ENCODE measurements at regions not wholly inside any gene's neighbourhood (a gene's known extent, or its start where the extent isn't known, plus 50 kb on each side); places are given as distances from the start of the nearest gene placed in this dataset.

DNA sequence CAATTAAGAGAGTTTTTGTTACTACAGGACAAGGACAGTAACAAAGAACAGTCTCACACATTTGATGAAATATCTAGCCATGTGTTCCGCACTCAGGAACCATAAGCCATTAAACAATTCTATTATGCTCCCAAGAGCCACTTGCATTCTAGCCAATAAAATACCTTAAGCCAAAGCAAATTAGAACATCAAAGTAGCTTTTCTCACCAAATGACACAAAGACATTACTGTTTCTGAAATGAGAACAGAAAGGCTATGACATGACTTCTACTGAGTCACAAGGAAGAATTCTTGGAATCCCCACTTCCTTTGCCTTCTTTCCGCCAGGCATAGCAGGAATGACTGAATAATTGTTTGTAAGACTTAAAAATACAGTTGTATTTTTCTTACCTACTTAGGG, 445.8 kb downstream of the ATP23 start:
- Mint-ChIP-seq H3K9me3 (peaks cover 0 to 3% (median 0%) of the 10 kb centered on the region in 9 donors), H3K4me3 (no peak overlapping the region), H3K4me1 (no peaks in the 10 kb centered on the region), H3K36me3 (no peaks in the 10 kb centered on the region), H3K27ac (no peak overlapping the region), H3K27me3 (peaks cover 5 to 22% (median 12%) of the 10 kb centered on the region in 5 donors)
- DNase-seq (no peak), ATAC-seq (no peak)
- POLR2A ChIA-PET = no interaction called here

DNA sequence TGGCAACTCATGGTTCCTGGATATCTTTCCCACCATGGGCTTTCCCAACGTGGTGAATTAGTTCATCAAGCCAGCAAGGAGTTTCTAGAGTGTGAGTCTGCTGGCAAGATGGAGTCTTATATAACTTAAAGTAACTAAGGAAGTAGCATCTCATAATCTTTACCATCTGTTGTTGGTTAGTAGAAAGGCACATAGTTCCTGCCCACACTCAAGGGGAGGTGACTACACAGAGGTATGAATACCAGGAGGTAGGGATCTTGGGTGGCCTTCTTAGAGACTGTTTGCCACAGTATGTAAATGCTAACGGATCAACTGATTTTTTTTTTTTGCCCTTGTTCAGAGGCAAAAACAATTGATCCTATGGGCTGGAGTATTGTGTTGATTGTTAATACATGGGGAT, 446.9 kb downstream of the ATP23 start:
- no peaks in the 10 kb centered on the region for H3K36me3 Mint-ChIP-seq
- H3K27me3 Mint-ChIP-seq = peaks cover 5 to 12% (median 9%) of the 10 kb centered on the region in 5 donors
- POLR2A ChIA-PET = no interaction called here
- H3K4me1 Mint-ChIP-seq = no peaks in the 10 kb centered on the region
- no peak for ATAC-seq
- no peak for DNase-seq
- H3K27ac Mint-ChIP-seq = no peak overlapping the region
- H3K9me3 Mint-ChIP-seq = peaks cover 0 to 3% (median 0%) of the 10 kb centered on the region in 9 donors
- H3K4me3 Mint-ChIP-seq = no peak overlapping the region

DNA sequence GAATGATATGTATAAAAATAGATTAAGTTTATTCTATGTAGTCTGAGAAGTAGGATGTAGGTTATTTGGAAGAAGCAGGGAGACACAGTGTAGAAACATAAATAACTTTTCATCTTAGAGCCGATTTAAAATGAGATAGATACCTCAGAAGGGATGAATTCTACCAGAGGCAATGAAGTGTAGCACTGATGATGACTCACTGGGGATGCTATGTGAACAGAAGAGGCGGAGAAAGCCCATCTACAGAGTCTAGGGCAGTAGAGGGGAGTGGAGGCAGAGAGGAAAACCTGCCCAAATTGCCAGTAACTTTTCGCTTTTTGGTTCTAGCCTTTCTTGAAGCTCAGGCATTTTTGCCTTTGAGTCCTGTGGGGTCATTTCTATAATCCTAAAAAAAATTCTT, 451.8 kb downstream of the ATP23 start:
- H3K27me3 Mint-ChIP-seq = peaks cover 0 to 17% (median 4%) of the 10 kb centered on the region in 5 donors
- ATAC-seq = no peak
- no peak for DNase-seq
- H3K4me1 Mint-ChIP-seq = no peaks in the 10 kb centered on the region
- no peaks in the 10 kb centered on the region for H3K36me3 Mint-ChIP-seq
- no peak overlapping the region for H3K27ac Mint-ChIP-seq
- POLR2A ChIA-PET = no interaction called here
- no peak overlapping the region for H3K4me3 Mint-ChIP-seq
- peaks cover 0 to 11% (median 0%) of the 10 kb centered on the region in 9 donors for H3K9me3 Mint-ChIP-seq

DNA sequence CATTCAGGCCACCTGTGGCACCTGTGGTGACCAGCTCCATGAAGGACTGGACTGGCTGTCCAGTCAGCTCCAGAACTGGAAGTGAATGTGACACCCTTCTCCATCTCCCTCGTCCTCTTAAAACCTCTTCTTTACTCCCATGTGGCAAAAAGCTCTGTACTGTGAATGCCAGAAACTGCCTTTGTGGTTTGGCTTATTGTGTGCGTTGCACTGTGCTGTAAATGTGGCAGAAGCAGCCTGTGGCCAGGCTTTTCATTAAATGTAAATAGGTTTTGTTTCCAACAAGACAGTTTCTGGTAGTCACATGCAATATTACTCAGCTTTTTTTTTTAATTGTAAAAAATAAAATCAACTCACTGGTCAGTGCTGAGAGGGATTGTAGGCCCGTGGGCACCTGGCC, 453.7 kb downstream of the ATP23 start:
- no peak overlapping the region for H3K27ac Mint-ChIP-seq
- H3K4me3 Mint-ChIP-seq = no peak overlapping the region
- DNase-seq (no peak), ATAC-seq (no peak)
- H3K9me3 Mint-ChIP-seq = peaks cover 0 to 11% (median 6%) of the 10 kb centered on the region in 9 donors
- H3K36me3 Mint-ChIP-seq = peaks cover 0 to 8% (median 0%) of the 10 kb centered on the region in 3 donors
- H3K27me3 Mint-ChIP-seq = peaks cover 5 to 29% (median 11%) of the 10 kb centered on the region in 5 donors
- POLR2A ChIA-PET = no interaction called here
- H3K4me1 Mint-ChIP-seq = no peaks in the 10 kb centered on the region

DNA sequence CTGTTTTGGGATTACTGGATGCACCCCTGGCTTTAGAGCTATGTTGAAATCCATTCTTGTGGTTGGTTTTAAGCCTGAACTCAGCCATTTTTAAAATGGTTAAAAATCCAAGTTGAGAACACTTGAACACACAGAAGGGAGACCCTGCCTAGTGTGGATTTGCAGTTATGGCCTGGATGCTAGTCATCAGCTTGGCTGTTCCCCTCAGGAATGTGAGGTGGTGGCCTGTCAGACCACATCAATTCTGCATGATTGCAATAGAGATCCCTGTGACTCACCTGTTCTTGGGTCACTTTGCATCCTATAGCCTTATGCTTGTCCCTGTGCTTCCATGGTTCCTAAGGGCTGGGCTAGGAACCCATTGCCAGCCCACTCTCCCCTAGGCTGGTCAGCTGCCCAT, 454.1 kb downstream of the ATP23 start:
- H3K4me1 Mint-ChIP-seq = no peaks in the 10 kb centered on the region
- DNase-seq = no peak
- peaks cover 0 to 11% (median 6%) of the 10 kb centered on the region in 9 donors for H3K9me3 Mint-ChIP-seq
- peaks cover 5 to 26% (median 11%) of the 10 kb centered on the region in 5 donors for H3K27me3 Mint-ChIP-seq
- ATAC-seq = no peak
- no peak overlapping the region for H3K27ac Mint-ChIP-seq
- peaks cover 0 to 9% (median 0%) of the 10 kb centered on the region in 3 donors for H3K36me3 Mint-ChIP-seq
- POLR2A ChIA-PET = no interaction called here
- no peak overlapping the region for H3K4me3 Mint-ChIP-seq

DNA sequence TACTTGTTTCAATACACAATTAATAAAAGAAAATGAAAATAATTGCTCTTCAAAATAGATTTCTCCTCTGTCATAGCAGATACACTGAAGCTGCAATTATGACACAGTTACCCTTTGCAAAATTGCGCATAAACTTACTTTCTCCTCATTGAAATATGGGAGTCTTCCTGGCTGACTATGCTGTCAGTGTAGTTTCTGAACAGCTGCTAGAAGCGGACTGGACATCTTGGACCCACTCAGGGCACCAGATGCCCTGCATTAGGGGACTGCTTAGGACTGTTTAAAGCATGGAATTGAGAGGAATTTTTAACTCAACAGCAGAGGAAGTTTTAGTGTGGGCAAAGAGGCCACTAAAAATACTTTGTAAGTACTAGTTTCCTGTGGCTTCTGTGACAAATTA, 454.9 kb downstream of the ATP23 start:
- POLR2A ChIA-PET = no interaction called here
- no peak overlapping the region for H3K4me3 Mint-ChIP-seq
- peaks cover 0 to 9% (median 0%) of the 10 kb centered on the region in 3 donors for H3K36me3 Mint-ChIP-seq
- peaks cover 0 to 14% (median 9%) of the 10 kb centered on the region in 9 donors for H3K9me3 Mint-ChIP-seq
- no peak overlapping the region for H3K27ac Mint-ChIP-seq
- H3K4me1 Mint-ChIP-seq = no peaks in the 10 kb centered on the region
- DNase-seq (no peak), ATAC-seq (no peak)
- peaks cover 5 to 22% (median 9%) of the 10 kb centered on the region in 5 donors for H3K27me3 Mint-ChIP-seq

DNA sequence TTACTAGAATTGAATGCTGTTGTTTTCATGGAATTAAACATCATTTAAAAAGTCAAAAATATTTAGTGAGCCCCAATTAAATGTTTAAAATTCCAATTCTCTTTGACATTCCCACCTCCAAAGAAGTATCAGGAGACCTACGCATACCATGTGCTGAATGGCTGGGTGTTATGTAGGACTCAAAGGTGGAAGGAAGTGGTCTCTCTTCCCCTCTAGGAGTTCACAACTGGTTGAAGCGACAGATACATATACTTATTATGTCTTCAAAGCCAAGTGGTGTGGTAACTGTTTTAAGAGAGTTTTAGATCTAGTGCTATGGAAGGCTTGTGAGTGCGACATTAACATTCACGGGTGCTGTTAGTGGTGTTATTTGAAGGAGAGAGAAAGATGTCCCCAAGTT, 464.0 kb downstream of the ATP23 start:
- no peak overlapping the region for H3K4me3 Mint-ChIP-seq
- POLR2A ChIA-PET = no interaction called here
- ATAC-seq (no peak), DNase-seq (no peak)
- H3K9me3 Mint-ChIP-seq = peaks cover 0 to 5% (median 2%) of the 10 kb centered on the region in 9 donors
- peaks cover 0 to 16% (median 4%) of the 10 kb centered on the region in 5 donors for H3K27me3 Mint-ChIP-seq
- H3K4me1 Mint-ChIP-seq = no peaks in the 10 kb centered on the region
- no peaks in the 10 kb centered on the region for H3K36me3 Mint-ChIP-seq
- H3K27ac Mint-ChIP-seq = no peak overlapping the region

DNA sequence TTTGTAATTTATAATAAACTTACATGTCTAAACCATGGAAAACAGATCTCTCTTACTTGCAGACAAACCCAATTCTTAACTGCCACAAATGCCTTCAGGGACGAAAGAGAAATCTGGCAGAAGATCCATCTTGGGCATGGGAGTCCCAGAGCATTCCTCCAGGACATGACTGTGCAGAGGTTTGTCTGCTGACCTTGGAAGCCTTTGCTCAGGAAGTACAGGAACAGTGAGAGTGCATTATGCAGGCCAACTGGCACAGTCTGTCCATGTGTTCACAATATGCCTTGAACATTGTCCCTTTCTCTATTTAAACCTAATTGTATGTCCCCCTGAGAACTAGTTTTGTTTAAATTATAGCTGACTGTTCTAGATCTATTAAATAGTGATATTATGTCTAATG, 467.1 kb downstream of the ATP23 start:
- Mint-ChIP-seq H3K27ac (no peak overlapping the region), H3K4me1 (no peaks in the 10 kb centered on the region), H3K9me3 (peaks cover 0 to 3% (median 0%) of the 10 kb centered on the region in 9 donors), H3K36me3 (no peaks in the 10 kb centered on the region), H3K4me3 (no peak overlapping the region), H3K27me3 (peaks cover 7 to 35% (median 8%) of the 10 kb centered on the region in 5 donors)
- no peak for ATAC-seq
- DNase-seq = no peak
- POLR2A ChIA-PET = no interaction called here

DNA sequence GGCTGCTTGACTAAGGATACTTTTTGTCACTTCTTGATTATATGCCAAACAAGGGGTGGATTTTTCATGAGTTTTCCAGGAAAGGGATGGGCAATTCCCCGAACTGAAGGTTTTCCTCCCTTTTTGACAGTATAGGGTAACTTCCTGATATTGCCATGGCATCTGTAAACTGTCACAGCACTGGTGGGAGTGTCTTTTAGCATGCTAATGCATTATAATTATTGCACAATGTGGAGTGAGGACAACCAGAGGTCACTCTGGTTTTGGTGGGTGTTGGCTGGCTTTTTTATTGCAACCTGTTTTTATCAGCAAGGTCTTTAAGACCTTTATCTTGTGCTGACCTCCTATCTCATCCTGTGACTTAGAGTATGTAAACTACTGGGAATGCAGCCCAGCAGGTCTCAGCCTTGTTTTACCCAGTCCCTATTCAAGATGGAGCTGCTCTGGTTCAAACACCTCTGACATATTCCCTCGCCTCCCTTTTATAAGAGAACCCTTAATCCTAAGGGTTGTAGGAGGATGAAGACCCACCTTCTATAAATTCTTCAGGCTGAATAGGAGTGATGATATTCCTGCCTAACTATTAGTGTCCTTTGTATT, 471.2 kb downstream of the ATP23 start:
- DNase-seq = no peak
- no peaks in the 10 kb centered on the region for H3K9me3 Mint-ChIP-seq
- H3K4me3 Mint-ChIP-seq = no peak overlapping the region
- POLR2A ChIA-PET = no interaction called here
- H3K36me3 Mint-ChIP-seq = no peaks in the 10 kb centered on the region
- H3K27ac Mint-ChIP-seq = no peak overlapping the region
- ATAC-seq = no peak
- peaks cover 7 to 44% (median 15%) of the 10 kb centered on the region in 5 donors for H3K27me3 Mint-ChIP-seq
- no peaks in the 10 kb centered on the region for H3K4me1 Mint-ChIP-seq

DNA sequence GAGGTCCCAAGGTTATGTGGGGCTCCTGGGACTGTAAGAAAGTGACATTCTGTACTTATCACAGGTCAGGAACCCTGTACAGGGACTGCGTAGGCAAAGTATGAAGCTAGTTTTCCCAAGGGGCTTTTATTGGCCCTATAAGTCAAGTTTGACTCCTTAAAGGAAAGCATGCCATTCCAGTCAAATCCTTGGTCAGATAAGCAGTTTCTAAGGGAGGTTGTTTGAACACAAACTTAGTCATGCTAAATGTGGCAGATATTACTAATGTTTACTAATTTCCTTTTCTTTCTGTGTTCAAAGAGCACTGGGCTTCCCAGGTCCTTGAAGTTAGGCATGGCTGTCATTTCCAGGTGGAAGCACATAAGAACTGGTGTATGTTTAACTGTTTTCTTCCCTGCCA, 472.4 kb downstream of the ATP23 start:
- no peak overlapping the region for H3K27ac Mint-ChIP-seq
- no peak overlapping the region for H3K4me3 Mint-ChIP-seq
- POLR2A ChIA-PET = no interaction called here
- peaks cover 0 to under 1% (median 0%) of the 10 kb centered on the region in 9 donors for H3K9me3 Mint-ChIP-seq
- no peak for ATAC-seq
- no peaks in the 10 kb centered on the region for H3K36me3 Mint-ChIP-seq
- no peak for DNase-seq
- peaks cover 7 to 44% (median 15%) of the 10 kb centered on the region in 5 donors for H3K27me3 Mint-ChIP-seq
- no peaks in the 10 kb centered on the region for H3K4me1 Mint-ChIP-seq

DNA sequence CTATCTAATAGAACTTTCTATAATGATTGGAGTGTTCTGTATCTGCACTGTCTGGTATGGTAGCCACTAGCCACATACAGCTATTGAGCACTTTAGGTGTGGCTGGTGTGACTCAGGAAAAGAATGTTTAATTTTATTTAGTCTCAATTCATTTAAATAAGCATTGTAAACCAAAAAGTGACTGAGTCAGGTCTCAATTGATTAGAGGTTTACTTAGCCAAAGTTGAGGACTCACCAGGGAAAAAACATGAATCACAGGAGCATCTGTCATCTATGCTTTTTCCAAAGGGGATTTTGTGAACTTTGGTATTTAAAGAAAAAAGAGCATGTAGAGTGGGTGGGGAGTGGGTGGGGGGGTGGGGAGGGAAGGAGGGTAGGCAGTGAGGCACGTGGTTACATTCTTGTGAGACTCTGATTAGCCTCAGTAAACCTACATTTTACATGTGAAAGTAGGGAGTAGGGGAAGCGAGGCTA, 473.1 kb downstream of the ATP23 start:
- POLR2A ChIA-PET = no interaction called here
- ATAC-seq = no peak
- no peak overlapping the region for H3K4me3 Mint-ChIP-seq
- no peak overlapping the region for H3K27ac Mint-ChIP-seq
- DNase-seq = no peak
- H3K9me3 Mint-ChIP-seq = peaks cover 0 to 4% (median 0%) of the 10 kb centered on the region in 9 donors
- H3K27me3 Mint-ChIP-seq = peaks cover 7 to 37% (median 11%) of the 10 kb centered on the region in 5 donors
- no peaks in the 10 kb centered on the region for H3K36me3 Mint-ChIP-seq
- no peaks in the 10 kb centered on the region for H3K4me1 Mint-ChIP-seq

DNA sequence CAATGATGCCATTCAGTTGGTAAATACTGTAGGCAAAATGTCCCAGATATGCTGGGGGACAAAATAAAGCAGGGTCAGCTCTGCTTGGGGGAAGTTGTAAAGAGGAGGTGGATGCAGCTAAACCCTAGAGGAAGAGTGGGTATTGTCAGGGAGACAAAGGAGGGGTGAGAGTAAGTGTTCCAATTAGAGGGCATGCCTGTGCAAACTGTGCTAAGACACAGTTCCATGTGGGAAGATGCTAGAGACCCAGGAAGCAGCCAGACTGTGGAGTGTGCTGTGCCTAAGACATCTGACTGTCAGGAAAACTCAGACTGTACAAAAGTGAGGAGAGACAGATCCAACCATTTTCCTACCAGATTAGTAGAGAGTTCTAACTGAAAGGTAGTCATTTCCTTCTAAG, 474.3 kb downstream of the ATP23 start:
- H3K4me1 Mint-ChIP-seq = no peaks in the 10 kb centered on the region
- POLR2A ChIA-PET = no interaction called here
- H3K9me3 Mint-ChIP-seq = peaks cover 0 to 4% (median 0%) of the 10 kb centered on the region in 9 donors
- H3K27ac Mint-ChIP-seq = no peak overlapping the region
- H3K36me3 Mint-ChIP-seq = no peaks in the 10 kb centered on the region
- peaks cover 5 to 24% (median 10%) of the 10 kb centered on the region in 5 donors for H3K27me3 Mint-ChIP-seq
- H3K4me3 Mint-ChIP-seq = no peak overlapping the region
- ATAC-seq = no peak
- DNase-seq = no peak

DNA sequence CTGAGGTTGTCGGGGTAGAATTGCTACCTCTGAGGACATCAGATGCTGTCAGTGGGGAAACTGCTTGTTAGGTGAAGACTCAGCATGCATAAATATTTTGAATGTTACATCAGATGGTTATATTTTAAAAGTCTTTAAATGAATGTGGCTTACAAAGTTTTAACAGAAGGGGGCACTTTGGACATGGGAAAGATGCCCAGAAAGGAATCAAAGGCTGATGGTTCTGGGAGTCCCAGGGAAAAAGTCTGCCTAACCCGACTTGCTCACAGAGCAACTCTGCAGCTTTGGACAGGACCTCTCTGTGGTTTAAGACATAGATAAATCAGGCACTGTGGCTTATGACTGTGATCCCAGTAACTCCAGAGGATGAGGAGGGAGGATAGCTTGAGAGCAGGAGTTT, 474.9 kb downstream of the ATP23 start:
- Mint-ChIP-seq H3K36me3 (no peaks in the 10 kb centered on the region), H3K27ac (no peak overlapping the region)
- POLR2A ChIA-PET = no interaction called here

DNA sequence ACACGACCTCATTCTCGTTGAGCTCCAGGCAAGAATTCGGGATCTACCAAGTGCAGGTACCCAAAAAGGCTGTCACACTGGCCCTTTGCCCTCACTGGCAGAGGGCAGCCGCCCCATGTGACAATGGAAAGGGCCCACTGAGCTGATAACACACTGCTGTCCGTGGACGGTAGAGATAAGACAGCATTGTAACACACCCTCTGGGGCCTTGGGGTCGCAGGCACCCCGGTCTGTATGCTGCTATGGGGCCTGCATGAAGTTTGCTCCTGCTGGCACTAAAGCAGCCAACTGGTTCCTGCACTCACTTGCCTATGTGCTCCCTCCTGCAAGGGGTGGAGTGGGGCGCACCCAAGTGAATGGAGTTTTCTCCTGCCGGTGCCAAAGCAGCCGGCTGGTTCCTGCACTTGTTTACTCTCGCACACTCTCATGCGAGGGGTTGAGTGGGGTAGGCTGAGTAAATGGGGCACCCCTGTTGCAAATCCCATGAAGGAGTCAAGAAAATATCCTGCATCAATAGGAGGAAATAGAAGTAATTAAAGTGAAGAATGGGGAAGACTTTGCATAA, 477.9 kb downstream of the ATP23 start:
- POLR2A ChIA-PET = no interaction called here
- no peak overlapping the region for H3K4me3 Mint-ChIP-seq
- no peaks in the 10 kb centered on the region for H3K36me3 Mint-ChIP-seq
- no peaks in the 10 kb centered on the region for H3K4me1 Mint-ChIP-seq
- H3K9me3 Mint-ChIP-seq = peaks cover 0 to 8% (median 0%) of the 10 kb centered on the region in 9 donors
- H3K27ac Mint-ChIP-seq = no peak overlapping the region
- ATAC-seq = no peak
- peaks cover 1 to 20% (median 9%) of the 10 kb centered on the region in 5 donors for H3K27me3 Mint-ChIP-seq
- no peak for DNase-seq

More for the DNA sequence above, 474.9 kb downstream of the ATP23 start:
- H3K4me1 Mint-ChIP-seq = no peaks in the 10 kb centered on the region
- ATAC-seq (no peak), DNase-seq (no peak)
- H3K27me3 Mint-ChIP-seq = peaks cover 5 to 23% (median 13%) of the 10 kb centered on the region in 5 donors
- no peak overlapping the region for H3K4me3 Mint-ChIP-seq
- H3K9me3 Mint-ChIP-seq = peaks cover 0 to 4% (median 0%) of the 10 kb centered on the region in 9 donors

All from naive thymus-derived CD8-positive, alpha-beta T cell (primary cell).